Spleen (tissue), 11 donors: ENCODE measurements at regions not wholly inside any gene's neighbourhood (a gene's known extent, or its start where the extent isn't known, plus 50 kb on each side); places are given as distances from the start of the nearest gene placed in this dataset.

Source experiments
- DNase-seq: peaks from one replicate; pipeline ENCODE4 v3.0.0-alpha.2; 2020
- H3K27ac ChIP-seq, 8 donors: fragments of 200-600 bp; sonication (generic) in 7 of 8; 1 replicate in 4 of 8; 2 replicates in 4 of 8; pipeline versions ENCODE4 v1.5.0 to v1.8.0; 2016 to 2021; ENCODE audit warnings: inconsistent platforms in 4 of 8, mild to moderate bottlenecking in 4 of 8, moderate library complexity in 1 of 8
- H3K27me3 ChIP-seq, 7 donors: fragments of 200-600 bp; sonication (generic) in 6 of 7; replicated peaks in 1 of 7; 1 replicate in 4 of 7; 2 replicates in 3 of 7; pipeline versions ENCODE4 v1.5.0 to v1.8.0; 2016 to 2021; ENCODE audit warnings: inconsistent platforms in 3 of 7, mild to moderate bottlenecking in 1 of 7
- H3K36me3 ChIP-seq, 6 donors: fragments of 200-600 bp; sonication (generic) in 5 of 6; 1 replicate in 4 of 6; 2 replicates in 2 of 6; pipeline versions ENCODE4 v1.5.0 to v1.8.0; 2016 to 2021; ENCODE audit warnings: inconsistent platforms in 2 of 6
- H3K4me1 ChIP-seq, 6 donors: fragments of 200-600 bp; sonication (generic) in 5 of 6; 1 replicate in 3 of 6; 2 replicates in 3 of 6; pipeline versions ENCODE4 v1.5.0 to v1.8.0; 2016 to 2021; ENCODE audit warnings: inconsistent platforms in 3 of 6
- H3K4me3 ChIP-seq, 8 donors: fragments of 200-600 bp; sonication (generic) in 7 of 8; 1 replicate in 4 of 8; 2 replicates in 4 of 8; pipeline versions ENCODE4 v1.5.0 to v1.8.0; 2016 to 2021; ENCODE audit warnings: inconsistent platforms in 4 of 8, mild to moderate bottlenecking in 4 of 8, moderate library complexity in 2 of 8
- H3K9me3 ChIP-seq, 8 donors: fragments of 200-600 bp; sonication (generic) in 7 of 8; 1 replicate in 4 of 8; 2 replicates in 4 of 8; pipeline versions ENCODE4 v1.5.0 to v1.8.0; 2016 to 2021; ENCODE audit warnings: inconsistent platforms in 4 of 8
- CTCF ChIP-seq, 11 experiments: fragments of 200-600 bp in 7 of 11; fragments of 450-650 bp in 4 of 11; sonication (generic) in 4 of 11; IDR thresholded peaks in 8 of 11; conservative IDR thresholded peaks in 3 of 11; 1 replicate in 7 of 11; 2 replicates in 4 of 11; pipeline versions ENCODE4 v1.4.0 to v1.8.0; 2016 to 2021; ENCODE audit warnings: antibody characterized with exemption in 11 of 11, inconsistent platforms in 4 of 11, mild to moderate bottlenecking in 1 of 11
- POLR2A ChIP-seq, 3 donors: fragments of 450-650 bp; IDR thresholded peaks; one replicate each; pipeline ENCODE4 v1.5.1; 2017; ENCODE audit warnings: antibody characterized with exemption in 3 of 3, mild to moderate bottlenecking in 1 of 3
- POLR2AphosphoS5 ChIP-seq, 3 donors: sonication (generic); formaldehyde crosslinking; IDR thresholded peaks; one replicate each; pipeline ENCODE4 v1.5.1; 2017; ENCODE audit warnings: antibody characterized with exemption in 3 of 3
- WGBS, 5 donors: extraction: QIAGEN DNeasy Blood & Tissue Kit in 3 of 5; methylation state at CpG; one replicate each; pipeline versions ENCODE4 v1.1.5 to v1.1.7; 2013 to 2018; 5-methylcytosine and 5-hydroxymethylcytosine counted together
- intact Hi-C: fragments of 100-400 bp; cut with DNase I; formaldehyde crosslinking; loops from one replicate; pipeline ENCODE4 v1.15.0; 2023; ENCODE audit warnings: low total_unique reads
- donor health status: healthy with polysubstance abuse.
- donor health status: DM: no; HTN: no; CAD: no; lungs with moderate emphysema.
- donor health status: DM: no; HTN: no; CAD: no.
- donor health status: Bipolar disorder and iron deficiency.
- donor health status: healthy.
- donor health status: DM: no; HTN: no; CAD: no.
- donor health status: DM: yes; HTN: yes; CAD: no.

- TF ChIP-seq CTCF (IDR thresholded peaks at IDR 0.05 in 8 of 11, conservative IDR thresholded peaks at IDR 0.05 in 3 of 11) (no peak), POLR2AphosphoS5 (IDR thresholded peaks at IDR 0.05) (no peak), POLR2A (IDR thresholded peaks at IDR 0.05) (no peak)
- DNase-seq: no peak
- peaks cover 5 to 36% (median 27%) of the 10 kb centered on the region in 8 donors for H3K9me3 ChIP-seq
- H3K27ac ChIP-seq: no peak overlapping the region
- no peaks in the 10 kb centered on the region for H3K36me3 ChIP-seq
- H3K4me3 ChIP-seq: no peak overlapping the region
- intact Hi-C loops: no loop called here
- no peaks in the 10 kb centered on the region for H3K4me1 ChIP-seq
- WGBS, 5 donors: 88 to 95% (median 92%) methylated on average over 4 of the region's 4 CpGs
- no peaks in the 10 kb centered on the region for H3K27me3 ChIP-seq
Observed at GRCh38 chr6:92753956-92754355, 665.4 kb downstream of the EPHA7 start.

GRCh38 chr6:92752114-92752513 lies 667.2 kb downstream of the EPHA7 start:
- DNase-seq: no peak
- no peaks in the 10 kb centered on the region for H3K4me1 ChIP-seq
- H3K4me3 ChIP-seq: no peak overlapping the region
- H3K27ac ChIP-seq: no peak overlapping the region
- peaks cover 5 to 37% (median 27%) of the 10 kb centered on the region in 8 donors for H3K9me3 ChIP-seq
- no peaks in the 10 kb centered on the region for H3K27me3 ChIP-seq
- TF ChIP-seq POLR2A (IDR thresholded peaks at IDR 0.05) (no peak), CTCF (IDR thresholded peaks at IDR 0.05 in 8 of 11, conservative IDR thresholded peaks at IDR 0.05 in 3 of 11) (no peak)
- no peaks in the 10 kb centered on the region for H3K36me3 ChIP-seq
- intact Hi-C loops: no loop called here

- Histone ChIP-seq H3K36me3 (no peaks in the 10 kb centered on the region), H3K27ac (no peak overlapping the region), H3K4me3 (no peak overlapping the region), H3K4me1 (no peaks in the 10 kb centered on the region), H3K9me3 (peaks cover 5 to 25% (median 20%) of the 10 kb centered on the region in 8 donors), H3K27me3 (no peaks in the 10 kb centered on the region)
- TF ChIP-seq POLR2AphosphoS5 (IDR thresholded peaks at IDR 0.05) (no peak), POLR2A (IDR thresholded peaks at IDR 0.05) (no peak), CTCF (IDR thresholded peaks at IDR 0.05 in 8 of 11, conservative IDR thresholded peaks at IDR 0.05 in 3 of 11) (no peak)
- 69 to 93% (median 77%) methylated on average over 1 of the region's 1 CpG for WGBS, 5 donors
- intact Hi-C loops: no loop called here
- no peak for DNase-seq
Observed at GRCh38 chr6:92748131-92748530, 671.2 kb downstream of the EPHA7 start.

- intact Hi-C loops: no loop called here
- Histone ChIP-seq H3K36me3 (no peaks in the 10 kb centered on the region), H3K4me3 (no peak overlapping the region), H3K4me1 (no peaks in the 10 kb centered on the region), H3K27me3 (no peaks in the 10 kb centered on the region), H3K27ac (no peak overlapping the region), H3K9me3 (peaks cover 0 to 18% (median 5%) of the 10 kb centered on the region in 8 donors)
- WGBS, 5 donors: 89 to 98% (median 91%) methylated on average over 3 of the region's 3 CpGs
- no peak for DNase-seq
- no peak for TF ChIP-seq POLR2A (IDR thresholded peaks at IDR 0.05)
- no peak for TF ChIP-seq CTCF (IDR thresholded peaks at IDR 0.05 in 8 of 11, conservative IDR thresholded peaks at IDR 0.05 in 3 of 11)
- no peak for TF ChIP-seq POLR2AphosphoS5 (IDR thresholded peaks at IDR 0.05)
Observed at GRCh38 chr6:92737983-92738382, 681.4 kb downstream of the EPHA7 start.
